CD8-positive, alpha-beta memory T cell (primary cell): ENCODE measurements at regions not wholly inside any gene's neighbourhood (a gene's known extent, or its start where the extent isn't known, plus 50 kb on each side); places are given as distances from the start of the nearest gene placed in this dataset.

Experiments used
- CTCF ChIA-PET: fragments of 350-600 bp; sonication (Branson Sonifier 250); formaldehyde crosslinking; loops from one replicate; lab custom pipeline; 2021; ENCODE audit warnings: antibody characterized with exemption; lab: Charles Lee
- POLR2A ChIA-PET: fragments of 350-600 bp; sonication (Branson Sonifier 250); formaldehyde crosslinking; loops from one replicate; lab custom pipeline; 2021; ENCODE audit warnings: antibody characterized with exemption; lab: Charles Lee
- DNase-seq, 5 donors: peaks; one replicate each; pipeline versions ENCODE4 v3.0.0 to v3.0.0-alpha.2; 2020 to 2022; ENCODE audit warnings: mixed read lengths in 1 of 5
- H3K27ac ChIP-seq: one replicate; pipeline ENCODE4 v1.7.0; 2013; ENCODE audit warnings: low read depth, mild to moderate bottlenecking, low read length, moderate library complexity
- H3K27me3 ChIP-seq: 2 replicates; pipeline ENCODE4 v1.7.0; 2013; ENCODE audit warnings: low read length, mild to moderate bottlenecking; ENCODE audit not compliant: insufficient read depth, poor library complexity, severe bottlenecking
- H3K36me3 ChIP-seq: 2 replicates; pipeline ENCODE4 v1.7.0; 2013; ENCODE audit warnings: mild to moderate bottlenecking, low read length, moderate library complexity; ENCODE audit not compliant: insufficient read depth
- H3K4me1 ChIP-seq: 2 replicates; pipeline ENCODE4 v1.7.0; 2013; ENCODE audit warnings: mild to moderate bottlenecking, low read length, moderate library complexity; ENCODE audit not compliant: insufficient read depth
- H3K4me3 ChIP-seq: 2 replicates; pipeline ENCODE4 v1.7.0; 2013; ENCODE audit warnings: mild to moderate bottlenecking, low read length
- H3K9me3 ChIP-seq: 2 replicates; pipeline ENCODE4 v1.7.0; 2013; ENCODE audit warnings: mild to moderate bottlenecking, low read length
- H3K27ac Mint-ChIP-seq, 8 donors: one replicate each; pipeline ENCODE4 v1.8.0; 2020 to 2021; ENCODE audit warnings: mixed read lengths in 8 of 8, mild to moderate bottlenecking in 6 of 8, inconsistent platforms in 3 of 8, moderate library complexity in 3 of 8
- H3K27me3 Mint-ChIP-seq, 2 donors: one replicate each; pipeline ENCODE4 v1.8.0; 2020 to 2021; ENCODE audit warnings: mixed read lengths in 2 of 2, mild to moderate bottlenecking in 1 of 2, moderate library complexity in 1 of 2
- H3K36me3 Mint-ChIP-seq, 3 donors: one replicate each; pipeline ENCODE4 v1.8.0; 2020 to 2021; ENCODE audit warnings: mixed read lengths in 3 of 3, inconsistent platforms in 1 of 3, mild to moderate bottlenecking in 1 of 3
- H3K4me1 Mint-ChIP-seq, 3 donors: one replicate each; pipeline ENCODE4 v1.8.0; 2020 to 2021; ENCODE audit warnings: mixed read lengths in 3 of 3, inconsistent platforms in 1 of 3, mild to moderate bottlenecking in 1 of 3
- H3K4me3 Mint-ChIP-seq, 7 donors: one replicate each; pipeline ENCODE4 v1.8.0; 2020 to 2021; ENCODE audit warnings: mixed read lengths in 7 of 7, mild to moderate bottlenecking in 6 of 7, moderate library complexity in 4 of 7, inconsistent platforms in 2 of 7
- H3K9me3 Mint-ChIP-seq, 5 donors: one replicate each; pipeline ENCODE4 v1.8.0; 2020 to 2022; ENCODE audit warnings: mixed read lengths in 5 of 5, mild to moderate bottlenecking in 3 of 5, moderate library complexity in 2 of 5, inconsistent platforms in 1 of 5

- no peaks in the 10 kb centered on the region for H3K36me3 Mint-ChIP-seq
Observed at GRCh38 chr14:54108481-54109471, 152.2 kb upstream of the BMP4 start.

GRCh38 chr14:54109521-54110120 lies 153.0 kb upstream of the BMP4 start:
- POLR2A ChIA-PET, result no interaction called here

More at GRCh38 chr14:54108481-54109471, 152.2 kb upstream of the BMP4 start:
- H3K27me3 ChIP-seq, result no peaks in the 10 kb centered on the region
- H3K9me3 ChIP-seq, result no peaks in the 10 kb centered on the region
- Mint-ChIP-seq H3K4me1 (no peaks in the 10 kb centered on the region), H3K27ac (no peak overlapping the region), H3K9me3 (peaks cover 0 to 1% (median 0%) of the 10 kb centered on the region in 5 donors), H3K27me3 (peaks cover 0 to 3% of the 10 kb centered on the region in 2 donors), H3K4me3 (no peak overlapping the region)
- no peak overlapping the region for H3K27ac ChIP-seq
- ChIA-PET CTCF (no interaction called here), POLR2A (no interaction called here)
- no peak for DNase-seq
- no peaks in the 10 kb centered on the region for H3K4me1 ChIP-seq
- no peaks in the 10 kb centered on the region for H3K36me3 ChIP-seq
- no peak overlapping the region for H3K4me3 ChIP-seq

GRCh38 chr14:54114941-54115340 lies 158.3 kb upstream of the BMP4 start:
- ChIA-PET CTCF (no interaction called here), POLR2A (no interaction called here)
- no peak overlapping the region for H3K27ac ChIP-seq

More at GRCh38 chr14:54109521-54110120, 153.0 kb upstream of the BMP4 start:
- CTCF ChIA-PET, result no interaction called here
- no peak for DNase-seq
- Mint-ChIP-seq H3K4me1 (no peaks in the 10 kb centered on the region), H3K9me3 (peaks cover 0 to 1% (median 0%) of the 10 kb centered on the region in 5 donors), H3K36me3 (no peaks in the 10 kb centered on the region), H3K27ac (no peak overlapping the region), H3K4me3 (no peak overlapping the region), H3K27me3 (peaks cover 0 to 3% of the 10 kb centered on the region in 2 donors)
- Histone ChIP-seq H3K4me3 (no peak overlapping the region), H3K9me3 (no peaks in the 10 kb centered on the region), H3K27ac (no peak overlapping the region), H3K36me3 (no peaks in the 10 kb centered on the region), H3K4me1 (no peaks in the 10 kb centered on the region), H3K27me3 (no peaks in the 10 kb centered on the region)

GRCh38 chr14:54116198-54116885 lies 159.7 kb upstream of the BMP4 start:
- Histone ChIP-seq H3K36me3 (no peaks in the 10 kb centered on the region), H3K9me3 (no peaks in the 10 kb centered on the region), H3K4me1 (no peaks in the 10 kb centered on the region), H3K27me3 (no peaks in the 10 kb centered on the region), H3K27ac (no peak overlapping the region), H3K4me3 (no peak overlapping the region)
- POLR2A ChIA-PET, result no interaction called here
- H3K4me1 Mint-ChIP-seq, result no peaks in the 10 kb centered on the region
- no peaks in the 10 kb centered on the region for H3K36me3 Mint-ChIP-seq
- H3K27me3 Mint-ChIP-seq, result peaks cover 0 to 3% of the 10 kb centered on the region in 2 donors
- DNase-seq, result no peak
- peaks cover 0 to 3% (median 0%) of the 10 kb centered on the region in 5 donors for H3K9me3 Mint-ChIP-seq
- H3K27ac Mint-ChIP-seq, result no peak overlapping the region
- H3K4me3 Mint-ChIP-seq, result no peak overlapping the region
- CTCF ChIA-PET, result no interaction called here

More at GRCh38 chr14:54114941-54115340, 158.3 kb upstream of the BMP4 start:
- Histone ChIP-seq H3K9me3 (no peaks in the 10 kb centered on the region), H3K4me1 (no peaks in the 10 kb centered on the region), H3K4me3 (no peak overlapping the region), H3K36me3 (no peaks in the 10 kb centered on the region), H3K27me3 (no peaks in the 10 kb centered on the region)
- Mint-ChIP-seq H3K36me3 (no peaks in the 10 kb centered on the region), H3K9me3 (peaks cover 0 to 1% (median 0%) of the 10 kb centered on the region in 5 donors), H3K27ac (no peak overlapping the region), H3K4me1 (no peaks in the 10 kb centered on the region), H3K27me3 (peaks cover 0 to 3% of the 10 kb centered on the region in 2 donors), H3K4me3 (no peak overlapping the region)
- DNase-seq, result no peak

GRCh38 chr14:54116972-54117371 lies 160.3 kb upstream of the BMP4 start:
- H3K27me3 ChIP-seq, result no peaks in the 10 kb centered on the region
- no peak overlapping the region for H3K27ac ChIP-seq
- POLR2A ChIA-PET, result no interaction called here
- no peak overlapping the region for H3K27ac Mint-ChIP-seq
- H3K9me3 Mint-ChIP-seq, result peaks cover 0 to 3% (median 0%) of the 10 kb centered on the region in 5 donors
- H3K4me3 ChIP-seq, result no peak overlapping the region
- DNase-seq, result no peak
- H3K4me1 Mint-ChIP-seq, result no peaks in the 10 kb centered on the region
- peaks cover 0 to 3% of the 10 kb centered on the region in 2 donors for H3K27me3 Mint-ChIP-seq
- H3K36me3 ChIP-seq, result no peaks in the 10 kb centered on the region
- CTCF ChIA-PET, result no interaction called here
- H3K4me3 Mint-ChIP-seq, result no peak overlapping the region
- no peaks in the 10 kb centered on the region for H3K4me1 ChIP-seq
- H3K36me3 Mint-ChIP-seq, result no peaks in the 10 kb centered on the region
- no peaks in the 10 kb centered on the region for H3K9me3 ChIP-seq

- Mint-ChIP-seq H3K4me3 (no peak overlapping the region), H3K4me1 (no peaks in the 10 kb centered on the region), H3K36me3 (no peaks in the 10 kb centered on the region), H3K9me3 (peaks cover 0 to 4% (median 0%) of the 10 kb centered on the region in 5 donors), H3K27ac (no peak overlapping the region), H3K27me3 (peaks cover 0 to 1% of the 10 kb centered on the region in 2 donors)
- ChIA-PET CTCF (no interaction called here), POLR2A (no interaction called here)
- no peaks in the 10 kb centered on the region for H3K36me3 ChIP-seq
- H3K4me3 ChIP-seq, result no peak overlapping the region
- H3K9me3 ChIP-seq, result no peaks in the 10 kb centered on the region
- H3K4me1 ChIP-seq, result no peaks in the 10 kb centered on the region
- H3K27me3 ChIP-seq, result no peaks in the 10 kb centered on the region
- no peak overlapping the region for H3K27ac ChIP-seq
- no peak for DNase-seq
Observed at GRCh38 chr14:54117396-54117795, 160.8 kb upstream of the BMP4 start.

GRCh38 chr14:54117924-54118323 lies 161.3 kb upstream of the BMP4 start:
- H3K36me3 ChIP-seq, result no peaks in the 10 kb centered on the region
- no peak overlapping the region for H3K4me3 ChIP-seq
- H3K27ac Mint-ChIP-seq, result no peak overlapping the region
- H3K4me1 ChIP-seq, result no peaks in the 10 kb centered on the region
- no peaks in the 10 kb centered on the region for H3K4me1 Mint-ChIP-seq
- H3K4me3 Mint-ChIP-seq, result no peak overlapping the region
- ChIA-PET CTCF (no interaction called here), POLR2A (no interaction called here)
- no peaks in the 10 kb centered on the region for H3K9me3 ChIP-seq
- no peak for DNase-seq
- peaks cover 0 to 4% (median 0%) of the 10 kb centered on the region in 5 donors for H3K9me3 Mint-ChIP-seq
- H3K27me3 ChIP-seq, result no peaks in the 10 kb centered on the region
- H3K27me3 Mint-ChIP-seq, result peaks cover 0 to 1% of the 10 kb centered on the region in 2 donors
- H3K27ac ChIP-seq, result no peak overlapping the region
- H3K36me3 Mint-ChIP-seq, result no peaks in the 10 kb centered on the region

- POLR2A ChIA-PET, result no interaction called here
- no peaks in the 10 kb centered on the region for H3K9me3 ChIP-seq
- DNase-seq, result no peak
- H3K27me3 ChIP-seq, result no peaks in the 10 kb centered on the region
- no peaks in the 10 kb centered on the region for H3K4me1 ChIP-seq
- Mint-ChIP-seq H3K9me3 (peaks cover 0 to 3% (median 0%) of the 10 kb centered on the region in 5 donors), H3K36me3 (no peaks in the 10 kb centered on the region), H3K27me3 (no peaks in the 10 kb centered on the region), H3K27ac (no peak overlapping the region), H3K4me3 (no peak overlapping the region), H3K4me1 (no peaks in the 10 kb centered on the region)
- no peak overlapping the region for H3K4me3 ChIP-seq
- no peaks in the 10 kb centered on the region for H3K36me3 ChIP-seq
- no peak overlapping the region for H3K27ac ChIP-seq
- CTCF ChIA-PET, result no interaction called here
Observed at GRCh38 chr14:54120260-54120659, 163.6 kb upstream of the BMP4 start.
